ENCODE measurements at regions not wholly inside any gene's neighbourhood (a gene's known extent, or its start where the extent isn't known, plus 50 kb on each side); places are given as distances from the start of the nearest gene placed in this dataset.

DNA sequence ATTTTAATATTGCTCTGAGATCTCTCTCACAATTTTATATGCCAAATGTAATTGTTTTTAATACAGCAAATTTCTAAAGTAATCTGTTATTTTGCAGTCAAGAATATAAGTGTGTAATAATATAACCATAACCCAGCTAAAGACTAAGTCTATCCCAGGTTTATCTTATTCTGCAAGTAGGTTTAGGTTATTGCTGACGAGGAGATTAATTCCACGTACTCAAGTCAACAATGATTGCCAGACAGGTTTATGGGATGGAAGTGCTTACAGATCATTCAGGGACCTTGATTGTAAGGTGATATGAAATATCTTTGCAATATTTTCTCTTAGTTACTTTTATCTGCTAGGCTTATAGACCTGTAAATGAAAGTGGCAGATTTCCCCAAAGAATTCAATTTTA is 698.3 kb downstream of the HDGFL1 start:
- no peak for DNase-seq
- no peaks in the 10 kb centered on the region for H3K27me3 ChIP-seq
- H3K9me3 ChIP-seq = no peaks in the 10 kb centered on the region
- no peak overlapping the region for H3K4me3 ChIP-seq
- no peaks in the 10 kb centered on the region for H3K4me1 ChIP-seq
- intact Hi-C loops (cut with DNase I) = no loop called here
- H3K9ac ChIP-seq (ENCODE audit: low read depth in 2 of 2, low read length in 2 of 2) = no peak overlapping the region
- no peaks in the 10 kb centered on the region for H3K36me3 ChIP-seq
- TF ChIP-seq, protein P1, sequence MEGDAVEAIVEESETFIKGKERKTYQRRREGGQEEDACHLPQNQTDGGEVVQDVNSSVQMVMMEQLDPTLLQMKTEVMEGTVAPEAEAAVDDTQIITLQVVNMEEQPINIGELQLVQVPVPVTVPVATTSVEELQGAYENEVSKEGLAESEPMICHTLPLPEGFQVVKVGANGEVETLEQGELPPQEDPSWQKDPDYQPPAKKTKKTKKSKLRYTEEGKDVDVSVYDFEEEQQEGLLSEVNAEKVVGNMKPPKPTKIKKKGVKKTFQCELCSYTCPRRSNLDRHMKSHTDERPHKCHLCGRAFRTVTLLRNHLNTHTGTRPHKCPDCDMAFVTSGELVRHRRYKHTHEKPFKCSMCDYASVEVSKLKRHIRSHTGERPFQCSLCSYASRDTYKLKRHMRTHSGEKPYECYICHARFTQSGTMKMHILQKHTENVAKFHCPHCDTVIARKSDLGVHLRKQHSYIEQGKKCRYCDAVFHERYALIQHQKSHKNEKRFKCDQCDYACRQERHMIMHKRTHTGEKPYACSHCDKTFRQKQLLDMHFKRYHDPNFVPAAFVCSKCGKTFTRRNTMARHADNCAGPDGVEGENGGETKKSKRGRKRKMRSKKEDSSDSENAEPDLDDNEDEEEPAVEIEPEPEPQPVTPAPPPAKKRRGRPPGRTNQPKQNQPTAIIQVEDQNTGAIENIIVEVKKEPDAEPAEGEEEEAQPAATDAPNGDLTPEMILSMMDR (IDR thresholded peaks at IDR 0.05) = no peak
- no peak overlapping the region for H3K27ac ChIP-seq

DNA sequence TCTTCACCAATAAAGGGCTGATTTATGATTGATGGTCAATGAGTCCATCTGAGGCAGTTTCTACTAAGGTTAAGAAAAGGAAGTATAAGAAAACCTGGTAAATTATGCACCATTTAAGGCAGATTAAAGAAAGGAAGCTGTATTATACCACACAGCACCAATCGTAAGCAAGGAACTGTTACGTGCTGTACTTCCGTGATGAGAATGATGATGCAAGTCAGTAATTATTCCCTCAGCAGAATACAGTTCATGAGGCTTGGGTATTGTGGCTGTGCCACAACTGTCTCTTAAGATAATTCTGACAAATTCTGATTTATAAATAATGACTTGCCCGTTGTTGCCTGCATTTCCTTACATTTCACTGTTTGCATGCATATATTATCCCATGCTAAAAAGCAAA is 699.0 kb downstream of the HDGFL1 start:
- TF ChIP-seq, protein P1 (IDR thresholded peaks at IDR 0.05) = no peak
- no peaks in the 10 kb centered on the region for H3K36me3 ChIP-seq
- H3K4me3 ChIP-seq = no peak overlapping the region
- H3K9ac ChIP-seq (ENCODE audit: low read depth in 2 of 2, low read length in 2 of 2) = no peak overlapping the region
- H3K27ac ChIP-seq = no peak overlapping the region
- intact Hi-C loops (cut with DNase I) = no loop called here
- no peaks in the 10 kb centered on the region for H3K9me3 ChIP-seq
- no peak for DNase-seq
- no peaks in the 10 kb centered on the region for H3K27me3 ChIP-seq
- no peaks in the 10 kb centered on the region for H3K4me1 ChIP-seq

DNA sequence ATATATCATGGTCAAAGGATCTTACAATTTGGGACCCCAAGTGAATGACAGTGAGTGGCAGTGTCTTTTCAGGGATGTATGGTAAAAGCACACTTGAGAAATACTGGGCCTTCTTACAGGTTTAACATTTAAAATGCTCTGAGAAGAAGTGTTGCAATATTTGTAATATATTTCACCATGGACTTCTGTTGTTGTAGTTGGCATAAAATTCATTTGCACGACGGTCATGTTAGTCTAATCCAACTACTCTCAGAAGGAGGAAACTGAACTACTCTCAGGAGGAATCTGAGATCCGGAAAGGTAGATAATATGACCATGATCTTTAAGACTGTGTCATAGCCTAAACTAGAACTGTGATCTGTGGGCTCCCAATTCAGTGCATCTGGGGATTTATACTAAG is 700.1 kb downstream of the HDGFL1 start:
- no peaks in the 10 kb centered on the region for H3K4me1 ChIP-seq
- intact Hi-C loops (cut with DNase I) = no loop called here
- H3K4me3 ChIP-seq = no peak overlapping the region
- no peak overlapping the region for H3K27ac ChIP-seq
- no peak overlapping the region for H3K9ac ChIP-seq (ENCODE audit: low read depth in 2 of 2, low read length in 2 of 2)
- H3K9me3 ChIP-seq = no peaks in the 10 kb centered on the region
- DNase-seq = no peak
- no peaks in the 10 kb centered on the region for H3K36me3 ChIP-seq
- no peaks in the 10 kb centered on the region for H3K27me3 ChIP-seq
- TF ChIP-seq, protein P1 (IDR thresholded peaks at IDR 0.05) = no peak

DNA sequence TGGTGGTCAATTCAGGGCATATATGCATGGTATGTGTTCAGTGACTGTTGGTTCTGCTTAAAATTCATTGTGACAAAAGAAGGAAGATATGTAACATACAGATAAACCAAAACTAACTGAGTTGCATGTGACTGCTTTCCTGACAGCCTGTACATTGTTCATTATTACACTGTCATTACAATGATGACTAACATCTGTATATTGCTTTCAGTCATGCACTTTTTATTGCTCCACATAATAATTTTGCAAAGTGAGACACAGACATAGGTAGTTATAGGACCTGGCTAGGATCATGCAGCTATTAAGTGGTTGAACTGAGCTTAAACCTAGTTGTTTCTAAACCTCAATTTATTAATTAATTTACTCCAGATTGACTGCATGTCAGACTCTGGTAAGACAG is 703.2 kb downstream of the HDGFL1 start:
- DNase-seq = no peak
- no peak overlapping the region for H3K4me3 ChIP-seq
- no peak overlapping the region for H3K27ac ChIP-seq

DNA sequence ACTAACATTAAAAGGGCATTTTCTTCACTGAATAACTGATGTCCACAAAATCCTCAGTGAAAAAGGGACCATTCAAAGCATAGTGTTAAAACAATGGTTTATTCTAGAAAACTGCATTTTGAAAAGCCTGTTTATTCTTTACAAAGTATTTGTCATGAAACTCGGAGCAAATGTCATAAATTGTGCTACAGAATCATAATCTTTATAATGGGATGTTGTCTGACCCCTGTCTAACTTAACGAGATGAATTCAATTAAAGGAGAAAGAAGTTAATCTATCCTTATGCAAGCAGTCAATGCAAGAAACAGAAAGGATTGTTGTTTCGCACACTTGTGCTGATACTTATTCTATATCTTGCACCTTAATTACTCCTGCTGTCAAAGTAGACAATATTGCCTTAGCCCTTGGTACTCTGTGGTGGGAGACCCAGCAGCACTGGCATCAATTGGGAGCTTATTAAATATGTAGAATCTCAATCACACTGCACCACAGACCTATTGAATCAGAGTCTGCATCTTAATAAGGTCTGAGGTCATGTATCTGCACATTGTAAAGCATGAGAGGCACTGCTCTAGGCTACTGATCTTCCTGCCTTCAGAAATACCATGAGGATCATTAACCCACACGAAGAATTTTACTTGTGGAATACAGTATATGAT is 708.3 kb downstream of the HDGFL1 start:
- Histone ChIP-seq H3K27me3 (no peaks in the 10 kb centered on the region), H3K27ac (no peak overlapping the region), H3K36me3 (no peaks in the 10 kb centered on the region), H3K9me3 (no peaks in the 10 kb centered on the region), H3K4me1 (no peaks in the 10 kb centered on the region), H3K4me3 (no peak overlapping the region), H3K9ac (ENCODE audit: low read depth in 2 of 2, low read length in 2 of 2) (no peak overlapping the region)
- TF ChIP-seq, protein P1 (IDR thresholded peaks at IDR 0.05) = no peak
- intact Hi-C loops (cut with DNase I) = no loop called here
- DNase-seq = no peak

More for the DNA sequence above, 703.2 kb downstream of the HDGFL1 start:
- Histone ChIP-seq H3K27me3 (no peaks in the 10 kb centered on the region), H3K36me3 (no peaks in the 10 kb centered on the region), H3K9ac (ENCODE audit: low read depth in 2 of 2, low read length in 2 of 2) (no peak overlapping the region), H3K4me1 (no peaks in the 10 kb centered on the region), H3K9me3 (no peaks in the 10 kb centered on the region)
- TF ChIP-seq, protein P1 (IDR thresholded peaks at IDR 0.05) = no peak
- intact Hi-C loops (cut with DNase I) = no loop called here
